ENCODE measurements at regions not wholly inside any gene's neighbourhood (a gene's known extent, or its start where the extent isn't known, plus 50 kb on each side); places are given as distances from the start of the nearest gene placed in this dataset.

- POLR2A ChIA-PET = no interaction called here
- Histone ChIP-seq H3K4me1 (no peaks in the 10 kb centered on the region), H3K27ac (no peak overlapping the region), H3K4me2 (no peak overlapping the region), H3K9me3 (no peaks in the 10 kb centered on the region), H3K4me3 (no peak overlapping the region)
- CTCF ChIA-PET = interaction anchor here (1.4 kb wide), 1 partner anchor 57 kb away, joined by 3 read pairs; no protein-coding TSS in a partner anchor
- no peak for ATAC-seq
- FAIRE-seq = no peak
- WGBS (ENCODE audit: missing lambda C conversion rate) = 0% methylated on average over 1 of the region's 1 CpG
- no peak for DNase-seq (ENCODE audit: low read depth in 1 of 2, low spot score in 1 of 2)
- TF ChIP-seq EHMT2 (IDR thresholded peaks at IDR 0.05; ENCODE audit: low read depth) = no peak
Measured at GRCh38 chr19:29305268-29305667, 92.3 kb upstream of the UQCRFS1 start.

- ATAC-seq = no peak
- no peak for DNase-seq (ENCODE audit: low read depth in 1 of 2, low spot score in 1 of 2)
- Histone ChIP-seq H3K9me3 (no peaks in the 10 kb centered on the region), H3K4me1 (no peaks in the 10 kb centered on the region), H3K4me3 (no peak overlapping the region), H3K4me2 (no peak overlapping the region), H3K27ac (no peak overlapping the region)
- CTCF ChIA-PET = no interaction called here
- POLR2A ChIA-PET = no interaction called here
- no peak for TF ChIP-seq TP53 (CRISPR knock-in tag; IDR thresholded peaks at IDR 0.05)
- TF ChIP-seq MAZ (IDR thresholded peaks at IDR 0.05; ENCODE audit: borderline replicate concordance, low read depth, low read length) = no peak
- no peak for TF ChIP-seq SREBF2 (IDR thresholded peaks at IDR 0.05)
- TF ChIP-seq EHMT2 (IDR thresholded peaks at IDR 0.05; ENCODE audit: low read depth) = no peak
- TF ChIP-seq HOXB5 (CRISPR knock-in tag; IDR thresholded peaks at IDR 0.05) = no peak
- TF ChIP-seq KDM5A (IDR thresholded peaks at IDR 0.05) = no peak
- no peak for TF ChIP-seq CEBPB (IDR thresholded peaks at IDR 0.05)
- no peak for TF ChIP-seq CBX2 (IDR thresholded peaks at IDR 0.05; ENCODE audit: borderline replicate concordance, low read depth)
- no peak for TF ChIP-seq CBX8 (IDR thresholded peaks at IDR 0.05)
- TF ChIP-seq POLR2AphosphoS2 (conservative IDR thresholded peaks at IDR 0.05; ENCODE audit: low read length) = no peak
- no peak for TF ChIP-seq FOSL2 (IDR thresholded peaks at IDR 0.05)
- TF ChIP-seq FOSL2 (CRISPR knock-in tag; IDR thresholded peaks at IDR 0.05) = no peak
- TF ChIP-seq NPAS2 (CRISPR knock-in tag; IDR thresholded peaks at IDR 0.05; ENCODE audit: borderline replicate concordance) = no peak
- TF ChIP-seq JUNB (IDR thresholded peaks at IDR 0.05) = no peak
- TF ChIP-seq CHD4 (IDR thresholded peaks at IDR 0.05; ENCODE audit: borderline replicate concordance) = no peak
- no peak for TF ChIP-seq HES2 (IDR thresholded peaks at IDR 0.05)
- TF ChIP-seq SMC3 (IDR thresholded peaks at IDR 0.05) = no peak
- 7% methylated on average over 12 of the region's 12 CpGs for WGBS (ENCODE audit: missing lambda C conversion rate)
- no peak for FAIRE-seq
Measured at GRCh38 chr19:29308977-29309590, 96.1 kb upstream of the UQCRFS1 start.

- Histone ChIP-seq H3K4me2 (no peak overlapping the region), H3K4me3 (no peak overlapping the region), H3K27ac (no peak overlapping the region), H3K9me3 (no peaks in the 10 kb centered on the region), H3K4me1 (no peaks in the 10 kb centered on the region)
- DNase-seq (ENCODE audit: low read depth in 1 of 2, low spot score in 1 of 2) = no peak
- ATAC-seq = peak; percentile 14 to 54; a peak in 4 of 6 replicates
- POLR2A ChIA-PET = no interaction called here
- no peak for TF ChIP-seq BCL3 (IDR thresholded peaks at IDR 0.05)
- no peak for TF ChIP-seq ATOH8 (CRISPR knock-in tag; IDR thresholded peaks at IDR 0.05; ENCODE audit: low read depth)
- no peak for TF ChIP-seq USF2 (IDR thresholded peaks at IDR 0.05)
- TF ChIP-seq RARB (CRISPR knock-in tag; IDR thresholded peaks at IDR 0.05) = no peak
- TF ChIP-seq RFX5 (IDR thresholded peaks at IDR 0.05) = no peak
- TF ChIP-seq SMC3 (IDR thresholded peaks at IDR 0.05) = no peak
- no peak for TF ChIP-seq HMGXB4 (CRISPR knock-in tag; IDR thresholded peaks at IDR 0.05; ENCODE audit: borderline replicate concordance)
- no peak for TF ChIP-seq SREBF2 (IDR thresholded peaks at IDR 0.05)
- no peak for TF ChIP-seq REST (IDR thresholded peaks at IDR 0.05)
- TF ChIP-seq JUNB (IDR thresholded peaks at IDR 0.05) = no peak
- no peak for TF ChIP-seq EHF (CRISPR knock-in tag; IDR thresholded peaks at IDR 0.05)
- no peak for TF ChIP-seq TFCP2L1 (CRISPR knock-in tag; IDR thresholded peaks at IDR 0.05)
- TF ChIP-seq NR3C1 (IDR thresholded peaks at IDR 0.05) = no peak
- CTCF ChIA-PET = interaction anchor here (1.5 kb wide), 1 partner anchor 47 kb away, joined by 3 read pairs; no protein-coding TSS in a partner anchor
- WGBS (ENCODE audit: missing lambda C conversion rate) = 5% methylated on average over 7 of the region's 9 CpGs
- no peak for FAIRE-seq
Measured at GRCh38 chr19:29309637-29310036, 96.7 kb upstream of the UQCRFS1 start.

All from A549 (cell line).